HG02840 (cell line): ENCODE measurements at regions not wholly inside any gene's neighbourhood (a gene's known extent, or its start where the extent isn't known, plus 50 kb on each side); places are given as distances from the start of the nearest gene placed in this dataset.
"Not testable (repeated sequence)": the region's sequence is repeated elsewhere in the genome, so short reads cannot be mapped to it uniquely, and the experiment has no call there.

Experiments used
- ATAC-seq: cut with Tn5 transposase; IDR thresholded peaks from one replicate; pipeline ENCODE4 v1.9.1; 2021; ENCODE audit warnings: mild to moderate bottlenecking, moderate library complexity, moderate number of reproducible peaks; ENCODE audit not compliant: unreplicated experiment, low FRiP score

DNA sequence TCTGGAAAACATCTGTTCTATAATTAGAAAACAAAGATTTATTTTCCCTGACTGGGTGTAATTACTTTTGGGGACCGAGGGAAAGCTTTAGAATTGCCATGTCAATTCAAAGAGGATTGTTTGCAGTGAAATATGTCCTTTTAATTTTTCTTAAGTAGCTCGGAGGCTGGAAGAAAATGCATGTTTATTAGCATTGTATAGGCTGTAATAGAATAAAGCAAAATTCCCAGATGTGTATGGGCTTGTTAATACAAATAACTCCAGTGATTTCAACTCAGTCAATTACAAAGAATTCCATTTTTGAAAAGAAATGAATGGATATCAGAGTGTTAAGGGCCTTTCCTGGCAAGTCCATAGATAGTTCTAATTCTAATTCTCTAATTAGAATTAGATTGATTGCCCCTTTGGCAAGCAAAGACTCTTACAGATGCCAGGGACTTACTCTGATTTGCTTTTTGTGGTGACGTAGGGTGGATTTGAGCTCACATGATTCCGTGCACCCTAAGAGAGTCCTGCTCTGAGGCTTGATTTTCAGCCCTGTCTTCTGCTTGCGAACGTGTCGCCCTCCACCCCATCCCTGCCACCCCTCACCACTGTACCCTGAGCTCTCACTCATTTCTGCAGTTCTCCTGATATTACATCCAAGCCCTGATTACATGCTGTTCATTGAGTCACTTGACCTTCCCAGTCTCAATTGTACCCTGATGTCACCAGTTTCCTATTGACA is 70.0 kb upstream of the FAM20A start:
- no peak for ATAC-seq

DNA sequence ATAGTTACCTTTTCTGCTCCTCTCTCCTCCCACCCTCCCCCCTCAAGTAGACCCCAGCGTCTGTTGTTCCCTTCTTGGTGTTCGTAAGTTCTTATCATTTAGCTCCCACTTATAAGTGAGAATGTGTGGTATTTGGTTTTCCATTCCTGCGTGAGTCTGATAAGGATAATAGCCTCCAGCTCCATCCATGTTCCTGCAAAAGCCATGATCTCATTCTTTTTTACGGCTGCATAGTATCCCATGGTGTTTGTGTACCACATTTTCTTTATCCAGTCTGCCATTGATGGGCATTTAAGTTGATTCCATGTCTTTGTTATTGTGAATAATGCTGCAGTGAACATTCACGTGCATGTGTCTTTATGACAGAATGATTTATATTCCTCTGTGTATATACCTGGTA is 65.3 kb upstream of the FAM20A start:
- ATAC-seq: not testable (repeated sequence)

DNA sequence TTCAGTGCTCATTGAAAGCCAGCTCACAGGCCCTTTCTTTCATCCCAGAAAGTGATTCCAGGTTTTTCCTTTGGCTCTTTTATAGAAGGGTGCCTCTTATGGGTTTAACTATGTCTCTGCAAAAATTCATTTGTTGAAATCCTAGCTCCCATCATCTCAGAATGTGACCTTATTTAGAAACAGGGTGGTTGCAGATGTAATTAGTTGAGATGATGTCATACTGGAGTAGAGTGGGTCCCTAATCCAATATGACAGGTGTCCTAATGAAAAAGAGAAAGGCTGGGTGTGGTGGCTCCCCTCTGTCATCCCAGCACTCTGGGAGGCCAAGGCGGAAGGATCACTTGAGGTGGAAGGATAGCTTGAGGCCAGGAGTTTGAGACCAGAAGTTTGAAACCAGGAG is 64.2 kb upstream of the FAM20A start:
- ATAC-seq: no peak

- ATAC-seq: no peak
Observed at GRCh38 chr17:68662479-68662878, 61.3 kb upstream of the FAM20A start.

GRCh38 chr17:68662037-68662432 is 60.9 kb upstream of the FAM20A start:
- ATAC-seq: no peak

DNA sequence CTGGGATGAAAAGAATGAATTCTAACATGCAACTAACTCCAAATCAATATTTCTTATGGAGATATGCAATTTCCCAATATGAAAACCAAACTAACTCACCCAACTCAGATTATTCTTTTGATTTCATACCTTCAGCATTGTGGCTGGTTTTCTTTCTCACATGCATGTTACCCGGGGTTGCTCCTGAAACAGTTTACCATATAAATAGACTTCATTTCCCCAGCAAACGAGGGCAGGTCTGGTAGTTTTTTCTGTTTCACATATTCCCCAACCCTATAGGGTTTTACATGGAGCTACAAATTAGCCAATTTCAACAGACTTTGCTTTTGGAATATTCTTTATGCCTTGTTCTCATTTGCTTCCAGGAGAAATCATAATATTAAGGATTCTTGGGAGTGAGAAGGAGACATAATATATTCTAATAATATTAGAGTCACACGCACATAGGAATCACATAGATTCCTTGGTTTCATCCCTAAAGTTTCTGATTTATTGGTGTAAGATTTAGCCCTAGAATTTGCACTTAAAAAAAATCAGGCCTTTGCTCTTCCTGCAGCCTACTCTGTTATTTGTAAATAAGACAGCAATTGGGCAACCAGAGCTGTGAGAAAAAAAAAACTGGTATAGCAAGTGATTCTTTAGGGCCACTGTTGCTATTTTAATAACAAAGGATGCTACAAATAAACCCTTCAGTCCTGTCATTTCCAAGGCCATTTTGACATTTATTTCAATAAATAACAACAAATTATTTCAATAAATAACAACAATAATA is 60.3 kb upstream of the FAM20A start:
- ATAC-seq: no peak

- ATAC-seq: no peak
Observed at GRCh38 chr17:68660302-68660701, 59.1 kb upstream of the FAM20A start.

DNA sequence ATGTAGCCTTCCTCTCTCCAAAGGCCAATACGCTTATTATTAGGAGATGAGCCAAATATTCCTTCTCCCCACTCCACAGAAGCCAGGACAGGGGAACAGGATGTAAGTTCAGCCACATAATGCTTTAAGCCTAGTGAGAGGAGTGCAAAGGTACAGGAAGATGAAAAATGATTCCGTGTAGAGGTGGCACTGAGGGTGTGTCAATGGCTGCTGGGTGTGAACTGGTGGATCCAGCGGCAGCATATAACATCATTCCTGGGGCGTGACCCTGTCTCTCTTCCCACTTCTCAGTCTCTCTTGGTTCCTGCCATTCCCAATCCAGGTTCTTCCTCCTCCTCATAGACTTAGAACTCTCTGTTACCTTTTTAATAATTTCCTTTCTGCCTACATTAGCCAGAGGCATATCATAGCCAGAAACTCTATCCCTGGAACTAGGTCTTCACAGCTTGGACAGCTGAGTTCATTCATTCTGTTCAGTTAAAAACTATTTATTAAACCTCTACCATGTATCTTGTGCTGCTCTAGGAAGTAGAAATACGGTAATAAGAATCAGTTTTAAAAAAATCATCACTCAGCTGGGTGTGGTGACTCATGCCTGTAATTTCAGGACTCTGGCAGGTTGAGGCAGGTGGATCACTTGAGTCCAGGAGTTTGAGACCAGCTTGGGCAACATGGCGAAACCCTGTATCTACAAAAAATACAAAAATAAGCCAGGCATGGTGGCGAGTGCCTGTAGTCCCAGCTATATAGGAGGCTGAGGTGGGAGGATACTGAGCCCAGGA is 58.0 kb upstream of the FAM20A start:
- ATAC-seq: no peak

- ATAC-seq: no peak
Observed at GRCh38 chr17:68657576-68657975, 56.4 kb upstream of the FAM20A start.

- ATAC-seq: no peak
Observed at GRCh38 chr17:68657166-68657565, 56.0 kb upstream of the FAM20A start.

DNA sequence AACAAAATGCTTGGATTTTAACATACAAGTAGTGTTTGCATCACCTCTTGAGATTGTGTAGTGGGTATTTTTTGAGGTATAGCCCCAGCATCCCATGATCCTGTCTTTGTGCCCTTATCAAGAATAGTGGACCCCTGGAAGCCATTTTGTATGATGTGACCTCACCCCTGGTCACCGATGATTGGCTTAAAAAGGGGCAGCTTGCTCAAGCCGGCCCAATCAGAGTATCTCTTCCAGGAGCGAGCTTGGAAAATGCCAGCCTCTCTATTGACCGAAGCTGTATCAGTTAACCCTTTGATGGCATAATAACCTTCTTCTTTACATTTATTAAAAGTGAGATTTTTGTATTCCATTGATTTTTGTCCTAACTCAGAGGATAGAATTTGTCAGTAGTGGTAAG is 55.5 kb upstream of the FAM20A start:
- no peak for ATAC-seq
